HL-60 (cell line): ENCODE measurements at regions not wholly inside any gene's neighbourhood (a gene's known extent, or its start where the extent isn't known, plus 50 kb on each side); places are given as distances from the start of the nearest gene placed in this dataset.

ENCODE experiments used
- CTCF ChIP-seq: IDR thresholded peaks from one replicate; pipeline ENCODE4 v1.5.1; 2011; ENCODE audit warnings: low read length, control low read depth, inconsistent platforms; ENCODE audit not compliant: insufficient read depth
- GABPA ChIP-seq: IDR thresholded peaks from 2 replicates; pipeline ENCODE4 v1.6.1; 2012; ENCODE audit warnings: low read depth
- POLR2AphosphoS5 ChIP-seq: IDR thresholded peaks from 2 replicates; pipeline ENCODE4 v1.6.1; 2012; ENCODE audit warnings: low read depth
- REST ChIP-seq: IDR thresholded peaks from 2 replicates; pipeline ENCODE4 v1.6.1; 2012; ENCODE audit warnings: low read depth; ENCODE audit not compliant: insufficient replicate concordance
- SPI1 ChIP-seq: IDR thresholded peaks from 2 replicates; pipeline ENCODE4 v1.6.1; 2012; ENCODE audit warnings: low read depth, mild to moderate bottlenecking, borderline replicate concordance

DNA sequence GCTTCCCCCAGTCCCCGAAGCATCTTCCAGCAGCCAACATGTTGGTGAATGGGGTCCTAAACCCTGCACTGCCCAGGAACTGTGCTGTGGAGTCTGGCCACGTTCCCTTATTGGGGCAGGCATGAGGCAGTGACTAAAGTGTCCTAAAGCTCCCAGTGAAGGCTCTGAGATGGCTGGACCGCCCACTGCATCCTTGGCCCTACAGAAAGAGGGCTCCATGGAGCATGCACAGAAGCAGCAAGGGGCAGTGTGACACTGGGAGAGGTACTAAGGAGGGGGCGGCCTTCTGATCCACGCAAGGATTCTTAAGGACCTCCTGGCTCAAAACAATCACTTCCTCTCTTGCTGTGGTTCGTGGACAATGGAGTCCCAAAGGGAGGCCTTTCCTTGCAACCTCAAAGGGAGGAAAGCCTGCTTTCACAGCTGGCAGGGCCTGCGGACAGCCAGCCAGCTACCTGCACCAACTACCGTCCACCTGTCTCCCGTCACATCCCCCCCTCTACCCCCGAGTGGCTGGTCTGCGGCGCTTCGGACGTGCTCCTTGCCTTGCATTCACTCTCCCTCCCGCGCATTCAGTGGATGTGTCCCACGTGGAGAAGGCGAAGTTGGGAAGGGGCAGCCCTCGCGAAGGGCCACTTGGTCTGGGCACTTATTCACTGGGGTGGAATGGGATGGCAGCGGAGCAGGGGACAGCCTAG is 63.9 kb upstream of the STARD13 start:
- TF ChIP-seq CTCF (no peak), REST (no peak), GABPA (no peak), POLR2AphosphoS5 (no peak), SPI1 (0 out of 2 replicates have a peak, but pooled peaks have one; percentile 8)
